HG02884 (cell line): ENCODE measurements at regions not wholly inside any gene's neighbourhood (a gene's known extent, or its start where the extent isn't known, plus 50 kb on each side); places are given as distances from the start of the nearest gene placed in this dataset.

Experiments
- ATAC-seq: cut with Tn5 transposase; IDR thresholded peaks from one replicate; pipeline ENCODE4 v1.9.1; 2021; ENCODE audit warnings: mild to moderate bottlenecking, moderate library complexity; ENCODE audit not compliant: unreplicated experiment

GRCh38 chr18:1999387-1999786 lies 571.9 kb downstream of the METTL4 start:
- no peak for ATAC-seq

- ATAC-seq = no peak
These were observed 569.2 kb downstream of the METTL4 start for GRCh38 chr18:2002151-2002550.

- no peak for ATAC-seq
These were observed 568.7 kb downstream of the METTL4 start for GRCh38 chr18:2002604-2003003.

GRCh38 chr18:2009942-2010697 lies 561.2 kb downstream of the METTL4 start:
- no peak for ATAC-seq

- no peak for ATAC-seq
These were observed 544.3 kb downstream of the METTL4 start for GRCh38 chr18:2027016-2027415.

- no peak for ATAC-seq
These were observed 543.5 kb downstream of the METTL4 start for GRCh38 chr18:2027756-2028155.

GRCh38 chr18:2028986-2029385 lies 542.3 kb downstream of the METTL4 start:
- no peak for ATAC-seq

- ATAC-seq = no peak
These were observed 540.7 kb downstream of the METTL4 start for GRCh38 chr18:2030647-2031046.

- ATAC-seq = no peak
These were observed 539.3 kb downstream of the METTL4 start for GRCh38 chr18:2032036-2032435.

GRCh38 chr18:2035056-2035455 lies 536.2 kb downstream of the METTL4 start:
- ATAC-seq = no peak

- no peak for ATAC-seq
These were observed 535.2 kb downstream of the METTL4 start for GRCh38 chr18:2036086-2036485.

- ATAC-seq = no peak
These were observed 531.0 kb downstream of the METTL4 start for GRCh38 chr18:2040279-2040678.

GRCh38 chr18:2049986-2050385 lies 521.3 kb downstream of the METTL4 start:
- no peak for ATAC-seq

- ATAC-seq = no peak
These were observed 520.6 kb downstream of the METTL4 start for GRCh38 chr18:2050702-2051201.

GRCh38 chr18:2053490-2054089 lies 517.7 kb downstream of the METTL4 start:
- no peak for ATAC-seq

GRCh38 chr18:2059336-2059735 lies 512.0 kb downstream of the METTL4 start:
- no peak for ATAC-seq

- no peak for ATAC-seq
These were observed 511.2 kb downstream of the METTL4 start for GRCh38 chr18:2060086-2060485.

GRCh38 chr18:2070631-2071030 lies 500.7 kb downstream of the METTL4 start:
- no peak for ATAC-seq

- no peak for ATAC-seq
These were observed 495.8 kb downstream of the METTL4 start for GRCh38 chr18:2075499-2075898.

GRCh38 chr18:2082676-2083075 lies 488.6 kb downstream of the METTL4 start:
- no peak for ATAC-seq

- no peak for ATAC-seq
These were observed 487.6 kb downstream of the METTL4 start for GRCh38 chr18:2083691-2084090.

GRCh38 chr18:2086439-2086838 lies 484.9 kb downstream of the METTL4 start:
- ATAC-seq = no peak
